GM18511 (cell line): ENCODE measurements at regions not wholly inside any gene's neighbourhood (a gene's known extent, or its start where the extent isn't known, plus 50 kb on each side); places are given as distances from the start of the nearest gene placed in this dataset.
"Not testable (repeated sequence)": the region's sequence is repeated elsewhere in the genome, so short reads cannot be mapped to it uniquely, and the experiment has no call there.

Source experiments
- ATAC-seq: cut with Tn5 transposase; IDR thresholded peaks from one replicate; pipeline ENCODE4 v1.9.1; 2021; ENCODE audit warnings: mild to moderate bottlenecking, moderate library complexity; ENCODE audit not compliant: unreplicated experiment

GRCh38 chr3:162597226-162597625, 1100.6 kb downstream of the OTOL1 start:
- no peak for ATAC-seq

GRCh38 chr3:162598500-162598899, 1101.9 kb downstream of the OTOL1 start:
- ATAC-seq: not testable (repeated sequence)

DNA sequence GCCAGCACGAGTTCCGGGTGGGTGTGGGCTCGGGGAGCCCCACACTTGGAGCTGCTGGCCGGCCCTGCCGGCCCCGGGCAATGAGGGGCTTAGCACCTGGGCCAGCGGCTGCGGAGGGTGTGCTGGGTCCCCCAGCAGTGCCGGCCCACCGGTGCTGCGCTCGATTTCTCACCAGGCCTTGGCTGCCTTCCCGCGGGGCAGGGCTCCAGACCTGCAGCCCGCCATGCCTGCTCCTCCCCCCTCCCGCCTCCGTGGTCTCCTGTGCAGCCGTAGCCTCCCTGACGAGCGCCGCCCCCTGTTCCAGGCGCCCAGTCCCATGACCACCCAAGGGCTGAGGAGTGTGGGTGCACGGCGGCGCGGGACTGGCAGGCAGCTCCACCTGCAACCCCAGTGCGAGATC, 1103.1 kb downstream of the OTOL1 start:
- not testable (repeated sequence) for ATAC-seq

- no peak for ATAC-seq
Observed at GRCh38 chr3:162601101-162601670, 1104.6 kb downstream of the OTOL1 start.

DNA sequence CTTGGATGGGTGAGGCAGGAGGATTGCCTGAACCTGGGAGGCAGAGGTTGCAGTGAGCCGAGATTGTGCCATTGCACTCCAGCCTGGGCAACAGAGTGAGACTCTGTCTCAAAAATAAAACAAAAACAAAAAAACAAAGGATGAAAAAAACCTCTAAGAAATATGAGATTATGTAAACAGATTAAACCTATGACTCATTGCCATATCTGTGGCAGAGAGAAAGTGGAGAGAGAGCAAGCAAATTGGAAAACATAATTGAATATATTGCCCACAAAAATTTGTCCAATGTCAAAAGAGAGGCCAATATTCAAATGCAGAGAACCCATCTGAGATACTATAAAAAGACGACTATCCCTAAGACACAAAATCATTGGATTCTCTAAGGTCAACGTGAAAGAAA, 1106.0 kb downstream of the OTOL1 start:
- ATAC-seq: no peak

DNA sequence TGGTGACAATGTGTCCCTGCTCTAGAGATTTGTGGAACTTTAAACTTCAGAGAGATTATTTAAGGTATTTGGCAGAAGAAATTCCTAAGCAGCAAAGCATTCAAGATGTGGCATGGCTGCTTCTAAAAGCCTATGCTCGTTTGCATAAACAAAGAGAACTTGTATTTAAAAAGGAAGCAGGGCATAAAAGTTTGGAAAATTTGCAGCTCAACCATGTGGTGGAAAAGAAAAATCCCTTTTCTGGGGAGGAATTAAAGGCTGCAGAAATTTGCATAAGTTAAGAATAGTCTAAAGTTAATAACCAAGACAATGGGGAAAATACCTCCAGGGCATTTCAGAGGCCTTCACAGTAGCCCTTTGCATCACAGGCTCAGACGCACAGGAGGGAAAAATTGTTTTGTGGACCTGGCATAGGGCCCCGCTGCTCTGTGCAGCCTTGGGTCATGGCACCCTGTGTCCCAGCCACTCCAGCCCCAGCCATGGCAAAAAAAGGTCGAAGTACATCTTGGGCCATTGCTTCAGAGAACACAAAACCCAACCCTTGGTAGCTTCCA, 1109.1 kb downstream of the OTOL1 start:
- no peak for ATAC-seq

DNA sequence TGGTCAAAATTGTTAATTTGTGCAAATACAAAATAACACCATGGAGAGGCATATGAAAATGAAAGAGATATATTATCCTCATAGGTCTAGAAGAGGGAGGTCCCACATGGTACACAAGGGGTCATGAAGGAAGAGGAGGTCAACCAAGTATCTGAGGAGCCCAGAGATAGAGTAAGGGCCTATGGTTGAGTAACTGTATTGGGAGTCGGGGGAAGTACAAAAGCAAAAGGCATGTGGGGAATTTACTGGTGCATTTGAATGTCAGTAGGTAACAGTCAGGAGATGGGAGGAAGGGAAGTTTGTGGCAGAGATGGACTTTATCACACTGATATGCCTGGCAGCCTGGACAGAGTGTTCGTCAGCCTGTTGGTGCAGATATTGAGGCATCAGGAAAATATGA, 1113.7 kb downstream of the OTOL1 start:
- no peak for ATAC-seq

DNA sequence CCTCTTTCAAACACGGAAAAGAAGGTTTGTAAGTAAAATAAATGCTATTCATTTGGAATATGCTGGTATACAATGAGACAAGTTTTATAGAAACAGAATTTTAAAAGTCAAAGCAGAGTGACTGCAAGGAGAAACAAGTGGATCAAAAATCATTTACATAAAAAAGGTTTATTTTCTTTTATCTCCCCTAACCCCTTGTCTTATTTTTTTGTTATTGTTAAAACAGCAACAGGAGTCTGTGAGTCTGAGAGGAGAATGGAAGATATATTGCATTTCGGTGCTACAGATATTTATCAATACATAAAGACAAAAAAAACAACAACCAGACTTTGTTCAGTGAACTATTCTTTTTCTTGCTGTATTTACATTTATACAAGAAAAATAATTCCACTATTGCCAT, 1116.4 kb downstream of the OTOL1 start:
- no peak for ATAC-seq

DNA sequence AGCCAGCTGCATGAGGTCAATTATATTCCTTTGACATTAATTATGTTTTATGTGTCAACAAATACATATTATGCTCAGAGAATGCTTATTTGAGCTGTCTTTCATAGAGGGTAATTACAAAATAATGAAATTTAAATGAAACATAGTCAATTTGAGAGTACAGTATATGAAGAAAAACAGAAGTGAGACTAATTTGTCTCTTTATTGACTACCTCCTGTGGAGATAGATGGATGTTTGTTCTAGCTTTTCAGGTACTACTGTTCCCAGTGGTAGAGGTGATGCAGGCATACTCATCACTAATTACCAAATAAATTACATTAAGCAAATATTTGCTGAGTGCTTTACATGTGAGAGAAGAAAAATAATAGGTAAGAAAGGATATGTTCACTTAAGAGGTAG, 1129.6 kb downstream of the OTOL1 start:
- no peak for ATAC-seq

DNA sequence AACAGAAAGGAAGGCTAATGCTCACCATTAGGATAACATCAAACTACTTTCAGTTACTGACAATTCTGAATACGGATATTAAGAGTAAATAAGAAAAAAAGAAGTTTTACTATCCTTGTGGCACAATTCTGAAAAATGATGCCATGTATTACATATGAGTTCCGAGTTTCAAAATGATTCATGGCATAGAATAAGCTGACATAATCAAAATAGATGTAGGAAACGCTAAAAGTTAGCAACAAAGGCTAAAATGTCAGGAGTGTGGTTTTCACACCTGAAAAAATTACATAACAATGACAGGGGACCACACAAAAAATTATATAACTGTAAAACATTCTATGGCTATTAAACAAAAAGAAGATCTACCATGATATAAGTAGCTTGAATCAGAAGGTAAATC, 1131.9 kb downstream of the OTOL1 start:
- no peak for ATAC-seq

- ATAC-seq: no peak
Observed at GRCh38 chr3:162629372-162629771, 1132.8 kb downstream of the OTOL1 start.

GRCh38 chr3:162632672-162633071, 1136.1 kb downstream of the OTOL1 start:
- ATAC-seq: no peak

GRCh38 chr3:162640208-162640607, 1143.6 kb downstream of the OTOL1 start:
- not testable (repeated sequence) for ATAC-seq

- ATAC-seq: no peak
Observed at GRCh38 chr3:162641317-162641716, 1144.7 kb downstream of the OTOL1 start.

- no peak for ATAC-seq
Observed at GRCh38 chr3:162641907-162642306, 1145.3 kb downstream of the OTOL1 start.

GRCh38 chr3:162643245-162643644, 1146.6 kb downstream of the OTOL1 start:
- ATAC-seq: no peak

GRCh38 chr3:162647321-162647720, 1150.7 kb downstream of the OTOL1 start:
- ATAC-seq: no peak

GRCh38 chr3:162658003-162658402, 1161.4 kb downstream of the OTOL1 start:
- no peak for ATAC-seq

DNA sequence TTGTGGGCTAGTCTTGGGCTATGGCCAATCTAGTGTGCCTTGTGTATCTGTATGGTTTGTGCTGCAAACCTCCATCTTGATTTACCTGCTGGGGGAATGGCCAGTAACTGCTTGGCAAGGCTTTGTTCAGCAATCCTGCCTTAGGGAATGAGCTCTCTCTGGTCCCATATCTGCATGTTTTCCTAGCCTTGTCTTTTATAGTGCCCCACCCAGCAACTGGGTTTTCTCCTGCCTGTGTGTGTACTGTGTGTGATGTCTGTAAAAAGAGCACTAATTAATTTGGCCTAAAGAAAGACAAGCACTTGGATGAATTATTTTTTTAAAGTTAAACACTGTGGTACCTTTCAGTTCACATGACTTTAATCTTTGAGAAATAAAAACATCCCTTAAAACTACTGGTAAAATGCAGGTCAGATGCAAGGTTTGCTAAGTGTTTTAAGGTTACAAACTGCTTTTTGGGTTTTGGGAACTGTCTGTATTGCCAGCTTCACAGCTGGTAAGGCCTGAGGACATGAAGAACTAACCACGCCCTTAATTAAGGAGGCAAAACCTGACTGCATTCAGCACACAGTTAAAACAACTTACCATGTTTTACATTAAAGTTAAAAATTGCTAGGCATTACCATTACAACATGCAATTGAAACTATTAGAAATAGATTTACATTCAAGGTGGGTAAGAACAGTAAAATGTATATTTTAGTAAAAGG, 1169.2 kb downstream of the OTOL1 start:
- no peak for ATAC-seq

GRCh38 chr3:162666835-162667234, 1170.2 kb downstream of the OTOL1 start:
- no peak for ATAC-seq

GRCh38 chr3:162670181-162670580, 1173.6 kb downstream of the OTOL1 start:
- ATAC-seq: no peak

DNA sequence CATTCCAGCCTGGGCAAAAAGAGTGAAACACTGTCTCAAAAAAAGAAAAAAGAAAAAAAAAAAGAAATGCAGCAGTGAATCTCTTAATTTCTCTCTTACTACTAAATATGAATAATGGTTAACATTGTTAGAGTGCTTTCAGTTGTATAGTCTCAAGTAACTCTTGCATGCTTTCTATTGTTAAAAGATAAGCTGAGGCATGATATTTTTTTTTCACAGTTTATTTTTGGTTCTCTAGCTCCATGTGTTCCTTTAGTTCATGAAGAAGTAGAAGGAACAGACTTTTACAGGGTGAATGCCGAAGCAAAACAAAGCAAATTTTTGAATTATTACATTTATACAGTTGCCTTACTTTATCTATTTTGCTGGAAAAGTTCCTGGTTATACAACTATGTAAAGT, 1180.9 kb downstream of the OTOL1 start:
- ATAC-seq: no peak

GRCh38 chr3:162678941-162679340, 1182.3 kb downstream of the OTOL1 start:
- ATAC-seq: no peak
